HL-60 (cell line): ENCODE measurements at regions not wholly inside any gene's neighbourhood (a gene's known extent, or its start where the extent isn't known, plus 50 kb on each side); places are given as distances from the start of the nearest gene placed in this dataset.

ENCODE experiments used
- DNase-seq, 2 experiments: peaks; one replicate each; pipeline ENCODE4 v3.0.0-alpha.2; 2010 to 2020; ENCODE audit warnings: low read depth in 1 of 2, low spot score in 1 of 2
- H3K27ac ChIP-seq: fragments of 250-450 bp; sonication (Bioruptor Pico); replicated peaks from 2 replicates; pipeline ENCODE4 v1.5.1; 2020; ENCODE audit warnings: mild to moderate bottlenecking, moderate library complexity
- H3K27me3 ChIP-seq: fragments of 250-450 bp; sonication (Bioruptor Pico); 2 replicates; pipeline ENCODE4 v1.5.1; 2021; ENCODE audit warnings: mild to moderate bottlenecking, moderate library complexity; ENCODE audit not compliant: insufficient read depth, poor library complexity, severe bottlenecking
- H3K4me3 ChIP-seq: replicated peaks from 2 replicates; pipeline ENCODE4 v1.5.1; 2011; ENCODE audit warnings: mild to moderate bottlenecking, control low read depth, low read length; ENCODE audit not compliant: insufficient read depth
- CTCF ChIP-seq: IDR thresholded peaks from one replicate; pipeline ENCODE4 v1.5.1; 2011; ENCODE audit warnings: low read length, control low read depth, inconsistent platforms; ENCODE audit not compliant: insufficient read depth
- GABPA ChIP-seq: IDR thresholded peaks from 2 replicates; pipeline ENCODE4 v1.6.1; 2012; ENCODE audit warnings: low read depth
- POLR2AphosphoS5 ChIP-seq: IDR thresholded peaks from 2 replicates; pipeline ENCODE4 v1.6.1; 2012; ENCODE audit warnings: low read depth
- REST ChIP-seq: IDR thresholded peaks from 2 replicates; pipeline ENCODE4 v1.6.1; 2012; ENCODE audit warnings: low read depth; ENCODE audit not compliant: insufficient replicate concordance
- SPI1 ChIP-seq: IDR thresholded peaks from 2 replicates; pipeline ENCODE4 v1.6.1; 2012; ENCODE audit warnings: low read depth, mild to moderate bottlenecking, borderline replicate concordance

GRCh38 chr7:52085610-52086009 lies 769.0 kb upstream of the COBL start:
- H3K4me3 ChIP-seq, result no peak overlapping the region
- TF ChIP-seq REST, result no peak
- TF ChIP-seq POLR2AphosphoS5, result no peak
- TF ChIP-seq SPI1, result no peak
- no peak for TF ChIP-seq GABPA
- no peak for TF ChIP-seq CTCF
- no peaks in the 10 kb centered on the region for H3K27me3 ChIP-seq
- no peak overlapping the region for H3K27ac ChIP-seq
- no peak for DNase-seq

- Histone ChIP-seq H3K27me3 (no peaks in the 10 kb centered on the region), H3K27ac (no peak overlapping the region), H3K4me3 (no peak overlapping the region)
- DNase-seq, result no peak
- TF ChIP-seq GABPA (no peak), SPI1 (no peak), POLR2AphosphoS5 (no peak), CTCF (no peak), REST (no peak)
Observed at GRCh38 chr7:52080493-52080892, 763.9 kb upstream of the COBL start.

- no peak overlapping the region for H3K27ac ChIP-seq
Observed at GRCh38 chr7:52079726-52080125, 763.1 kb upstream of the COBL start.

More at GRCh38 chr7:52079726-52080125, 763.1 kb upstream of the COBL start:
- no peak for TF ChIP-seq REST
- no peak for TF ChIP-seq GABPA
- no peak for TF ChIP-seq CTCF
- TF ChIP-seq POLR2AphosphoS5, result no peak
- TF ChIP-seq SPI1, result no peak
- no peak overlapping the region for H3K4me3 ChIP-seq
- no peaks in the 10 kb centered on the region for H3K27me3 ChIP-seq
- DNase-seq, result no peak
